ENCODE measurements at regions not wholly inside any gene's neighbourhood (a gene's known extent, or its start where the extent isn't known, plus 50 kb on each side); places are given as distances from the start of the nearest gene placed in this dataset.

DNA sequence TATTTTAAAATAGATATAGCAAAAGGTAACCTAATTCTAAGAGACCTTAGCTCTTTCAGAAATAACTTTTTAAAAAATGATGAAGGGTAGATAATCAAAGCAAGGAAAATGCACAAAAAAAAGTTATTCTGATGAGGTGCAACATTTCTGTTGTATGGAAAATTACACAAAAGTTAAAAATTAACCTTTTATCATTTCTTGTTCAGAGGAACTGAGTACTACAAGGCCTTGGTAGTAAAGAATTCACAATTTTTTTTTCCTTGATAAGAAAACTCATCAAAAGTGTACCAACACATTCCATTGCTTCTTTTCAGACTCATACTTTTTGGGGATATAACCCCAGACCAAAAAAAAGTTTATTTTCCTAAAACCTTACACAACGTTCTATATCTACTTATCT is 213.0 kb downstream of the IL15 start:
- FAIRE-seq: no peak
- no peak for TF ChIP-seq CTCF (IDR thresholded peaks at IDR 0.05; ENCODE audit: insufficient read depth, missing control alignments)
- no peak for DNase-seq (ENCODE audit: insufficient read length, low spot score)

- no peak for TF ChIP-seq CTCF (IDR thresholded peaks at IDR 0.05; ENCODE audit: insufficient read depth, missing control alignments)
- DNase-seq (ENCODE audit: insufficient read length, low spot score) (no peak), FAIRE-seq (no peak)
Measured at GRCh38 chr4:141849778-141850177, 213.4 kb downstream of the IL15 start.

DNA sequence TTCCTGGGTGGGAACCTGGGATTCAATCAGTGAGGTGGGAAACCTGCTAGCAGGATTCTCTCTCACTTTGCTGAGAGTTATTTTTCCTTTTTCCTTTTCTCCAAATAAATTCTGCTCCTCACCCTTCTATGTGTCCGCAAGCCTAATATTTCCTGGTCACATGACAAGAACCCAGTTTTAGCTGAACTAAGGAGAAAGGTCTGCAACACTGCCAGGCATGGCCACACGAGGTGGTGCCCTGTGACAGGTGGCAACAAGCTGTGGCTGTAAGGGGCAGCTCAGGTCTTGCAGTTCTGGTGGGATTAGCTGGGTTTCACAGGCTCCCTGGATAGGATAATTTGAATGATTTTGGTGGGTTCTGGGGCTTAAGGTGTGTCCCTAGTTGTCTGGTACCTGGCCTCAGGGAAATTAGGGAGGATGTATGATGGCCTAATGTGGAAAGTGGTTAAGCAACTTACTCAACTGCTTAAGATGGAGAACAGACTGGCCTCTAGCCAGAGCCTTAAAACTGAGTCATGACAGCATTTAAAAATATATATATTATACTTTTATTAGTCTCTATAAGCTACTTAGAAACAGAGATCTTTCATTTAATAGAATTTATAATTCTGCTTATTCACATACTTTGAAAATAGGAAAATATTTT is 215.0 kb downstream of the IL15 start:
- DNase-seq (ENCODE audit: insufficient read length, low spot score): no peak
- TF ChIP-seq CTCF (IDR thresholded peaks at IDR 0.05; ENCODE audit: insufficient read depth, missing control alignments): no peak
- no peak for FAIRE-seq

GRCh38 chr4:141853091-141853764 is 216.8 kb downstream of the IL15 start:
- DNase-seq (ENCODE audit: insufficient read length, low spot score) (no peak), FAIRE-seq (no peak)
- no peak for TF ChIP-seq CTCF (IDR thresholded peaks at IDR 0.05; ENCODE audit: insufficient read depth, missing control alignments)

GRCh38 chr4:141858437-141858836 is 222.1 kb downstream of the IL15 start:
- FAIRE-seq: no peak
- no peak for TF ChIP-seq CTCF (IDR thresholded peaks at IDR 0.05; ENCODE audit: insufficient read depth, missing control alignments)
- no peak for DNase-seq (ENCODE audit: insufficient read length, low spot score)

DNA sequence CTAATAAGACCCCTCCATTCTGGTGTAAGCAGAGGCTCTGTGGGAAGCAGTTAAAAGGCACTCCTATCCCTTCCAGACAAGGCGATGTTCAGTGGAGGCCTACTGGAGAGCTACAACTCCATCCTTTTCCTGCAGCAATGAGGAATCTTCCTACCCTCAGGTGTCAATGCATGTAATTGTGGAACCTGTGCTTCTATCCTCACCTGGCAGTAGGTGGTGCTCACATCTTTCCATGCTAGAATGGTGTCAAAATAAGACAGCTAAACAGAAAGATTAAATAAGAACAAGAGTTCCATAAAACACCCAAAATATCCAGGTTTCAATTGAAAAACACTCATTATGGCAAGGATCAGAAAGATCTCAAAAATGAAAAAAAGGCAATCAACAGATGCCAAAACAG is 224.6 kb downstream of the IL15 start:
- FAIRE-seq (no peak), DNase-seq (ENCODE audit: insufficient read length, low spot score) (no peak)

More for the DNA sequence above, 224.6 kb downstream of the IL15 start:
- TF ChIP-seq CTCF (IDR thresholded peaks at IDR 0.05; ENCODE audit: insufficient read depth, missing control alignments): no peak

Measured in D721Med (cell line).